HG02571 (cell line): ENCODE measurements at regions not wholly inside any gene's neighbourhood (a gene's known extent, or its start where the extent isn't known, plus 50 kb on each side); places are given as distances from the start of the nearest gene placed in this dataset.

ENCODE experiments used
- ATAC-seq: cut with Tn5 transposase; IDR thresholded peaks from one replicate; pipeline ENCODE4 v1.9.1; 2021; ENCODE audit warnings: mild to moderate bottlenecking, moderate library complexity; ENCODE audit not compliant: unreplicated experiment

GRCh38 chr11:116233561-116233960 is 539.2 kb downstream of the BUD13 start:
- ATAC-seq: no peak

- ATAC-seq: no peak
Measured at GRCh38 chr11:116232364-116232828, 540.4 kb downstream of the BUD13 start.

- ATAC-seq: no peak
Measured at GRCh38 chr11:116231543-116231942, 541.2 kb downstream of the BUD13 start.

- ATAC-seq: no peak
Measured at GRCh38 chr11:116230438-116230837, 542.3 kb downstream of the BUD13 start.

GRCh38 chr11:116229236-116229970 is 543.4 kb downstream of the BUD13 start:
- ATAC-seq: no peak

- no peak for ATAC-seq
Measured at GRCh38 chr11:116226731-116227130, 546.1 kb downstream of the BUD13 start.

- ATAC-seq: no peak
Measured at GRCh38 chr11:116225784-116226585, 546.8 kb downstream of the BUD13 start.

- no peak for ATAC-seq
Measured at GRCh38 chr11:116225236-116225635, 547.6 kb downstream of the BUD13 start.

- no peak for ATAC-seq
Measured at GRCh38 chr11:116224889-116225200, 547.9 kb downstream of the BUD13 start.

GRCh38 chr11:116224154-116224888 is 548.5 kb downstream of the BUD13 start:
- ATAC-seq: no peak

GRCh38 chr11:116221351-116221750 is 551.4 kb downstream of the BUD13 start:
- no peak for ATAC-seq

GRCh38 chr11:116219171-116219635 is 553.6 kb downstream of the BUD13 start:
- no peak for ATAC-seq

GRCh38 chr11:116217441-116217840 is 555.3 kb downstream of the BUD13 start:
- no peak for ATAC-seq

- no peak for ATAC-seq
Measured at GRCh38 chr11:116217006-116217405, 555.8 kb downstream of the BUD13 start.

- no peak for ATAC-seq
Measured at GRCh38 chr11:116215471-116216113, 557.2 kb downstream of the BUD13 start.

GRCh38 chr11:116211147-116211546 is 561.6 kb downstream of the BUD13 start:
- no peak for ATAC-seq

GRCh38 chr11:116210663-116211062 is 562.1 kb downstream of the BUD13 start:
- ATAC-seq: no peak

- no peak for ATAC-seq
Measured at GRCh38 chr11:116209255-116209654, 563.5 kb downstream of the BUD13 start.

- no peak for ATAC-seq
Measured at GRCh38 chr11:116207421-116208141, 565.2 kb downstream of the BUD13 start.

- ATAC-seq: no peak
Measured at GRCh38 chr11:116207019-116207418, 565.8 kb downstream of the BUD13 start.
